B cell (primary cell): ENCODE measurements at regions not wholly inside any gene's neighbourhood (a gene's known extent, or its start where the extent isn't known, plus 50 kb on each side); places are given as distances from the start of the nearest gene placed in this dataset.
"Not testable (repeated sequence)": the region's sequence is repeated elsewhere in the genome, so short reads cannot be mapped to it uniquely, and the experiment has no call there.

Experiments used
- ATAC-seq: fragments of 200-7000 bp; cut with Tn5 transposase; one replicate; pipeline ENCODE4 v1.10.0; 2021; ENCODE audit warnings: low read depth, mild to moderate bottlenecking, moderate number of reproducible peaks, moderate library complexity
- CTCF ChIA-PET: fragments of 350-600 bp; sonication (Branson Sonifier 250); formaldehyde crosslinking; loops from one replicate; lab custom pipeline; 2021; ENCODE audit warnings: antibody characterized with exemption, inconsistent platforms; lab: Charles Lee
- POLR2A ChIA-PET: fragments of 350-600 bp; sonication (Branson Sonifier 250); formaldehyde crosslinking; loops from one replicate; lab custom pipeline; 2021; ENCODE audit warnings: antibody characterized with exemption; lab: Charles Lee
- DNase-seq: peaks from one replicate; pipeline ENCODE4 v3.0.0; 2013
- H2AFZ ChIP-seq: 2 replicates; pipeline ENCODE4 v1.6.1; 2012; ENCODE audit warnings: mild to moderate bottlenecking, low read depth, low read length; ENCODE audit not compliant: insufficient read depth, poor library complexity, severe bottlenecking
- H3K27ac ChIP-seq, 2 donors: 1 replicate in 1 of 2; 2 replicates in 1 of 2; pipeline ENCODE4 v1.5.1; 2012 to 2013; ENCODE audit warnings: low read length in 2 of 2, mild to moderate bottlenecking in 2 of 2, moderate library complexity in 1 of 2
- H3K27me3 ChIP-seq, 4 experiments: fragments of 200-600 bp in 1 of 4; sonication (generic) in 1 of 4; replicated peaks in 1 of 4; 1 replicate in 2 of 4; 2 replicates in 2 of 4; pipeline versions ENCODE4 v1.6.1 to v1.7.0; 2013 to 2016; ENCODE audit warnings: low read length in 3 of 4, mild to moderate bottlenecking in 2 of 4, mixed read lengths in 1 of 4, moderate library complexity in 1 of 4; ENCODE audit not compliant: insufficient read depth in 4 of 4, control insufficient read depth in 3 of 4; ENCODE audit errors: control extremely low read depth in 1 of 4
- H3K36me3 ChIP-seq, 2 experiments: replicated peaks in 1 of 2; 1 replicate in 1 of 2; 2 replicates in 1 of 2; pipeline versions ENCODE4 v1.6.1 to v1.7.1; 2013; ENCODE audit warnings: low read length in 1 of 2; ENCODE audit not compliant: insufficient read depth in 2 of 2, control insufficient read depth in 1 of 2; ENCODE audit errors: control extremely low read depth in 1 of 2, extremely low read depth in 1 of 2
- H3K4me1 ChIP-seq, 2 donors: fragments of 200-600 bp in 1 of 2; sonication (generic) in 1 of 2; 1 replicate in 1 of 2; 2 replicates in 1 of 2; pipeline versions ENCODE4 v1.5.1 to v1.6.1; 2013 to 2017; ENCODE audit warnings: low read length in 2 of 2; ENCODE audit not compliant: control insufficient read depth in 2 of 2, insufficient read depth in 2 of 2
- H3K4me2 ChIP-seq: replicated peaks from 2 replicates; pipeline ENCODE3; 2012; ENCODE audit warnings: mild to moderate bottlenecking, low read depth, low read length; ENCODE audit not compliant: poor library complexity, severe bottlenecking
- H3K4me3 ChIP-seq, 5 experiments: fragments of 200-600 bp in 1 of 5; sonication (generic) in 1 of 5; 1 replicate in 3 of 5; 2 replicates in 2 of 5; pipeline versions ENCODE4 v1.5.1 to v1.7.0; 2011 to 2016; ENCODE audit warnings: low read length in 4 of 5, mild to moderate bottlenecking in 4 of 5, low read depth in 2 of 5, control low read depth in 1 of 5, moderate library complexity in 1 of 5; ENCODE audit not compliant: insufficient read depth in 1 of 5; ENCODE audit errors: control extremely low read depth in 1 of 5, extremely low read depth in 1 of 5
- H3K79me2 ChIP-seq: fragments of 200-600 bp; sonication (generic); one replicate; pipeline ENCODE4 v1.6.0; 2016; ENCODE audit warnings: low read length; ENCODE audit not compliant: control insufficient read depth, insufficient read depth
- H3K9ac ChIP-seq: fragments of 200-600 bp; sonication (generic); 2 replicates; pipeline ENCODE4 v1.6.1; 2017; ENCODE audit warnings: mild to moderate bottlenecking, low read length, moderate library complexity
- H3K9me3 ChIP-seq, 3 donors: one replicate each; pipeline versions ENCODE4 v1.6.1 to v1.7.1; 2013; ENCODE audit warnings: low read length in 2 of 3; ENCODE audit not compliant: control insufficient read depth in 2 of 3, insufficient read depth in 1 of 3; ENCODE audit errors: control extremely low read depth in 1 of 3
- H4K20me1 ChIP-seq: 2 replicates; pipeline ENCODE4 v1.6.0; 2012; ENCODE audit warnings: mild to moderate bottlenecking, low read length; ENCODE audit not compliant: insufficient read depth, control insufficient read depth, poor library complexity, severe bottlenecking
- H3K27ac Mint-ChIP-seq: one replicate; pipeline ENCODE4 v1.8.0; 2021; ENCODE audit warnings: mixed read lengths
- H3K27me3 Mint-ChIP-seq: one replicate; pipeline ENCODE4 v1.8.0; 2021; ENCODE audit warnings: mixed read lengths
- H3K4me1 Mint-ChIP-seq: one replicate; pipeline ENCODE4 v1.8.0; 2021; ENCODE audit warnings: mixed read lengths
- H3K4me3 Mint-ChIP-seq: one replicate; pipeline ENCODE4 v1.8.0; 2021; ENCODE audit warnings: mixed read lengths
- H3K9me3 Mint-ChIP-seq: one replicate; pipeline ENCODE4 v1.8.0; 2022; ENCODE audit warnings: mixed read lengths; ENCODE audit not compliant: insufficient read depth
- CTCF ChIP-seq: fragments of 200-600 bp; IDR thresholded peaks from one replicate; pipeline ENCODE4 v1.8.0; 2022; ENCODE audit warnings: antibody characterized with exemption, mild to moderate bottlenecking
- EZH2 ChIP-seq: IDR thresholded peaks from 2 replicates; pipeline ENCODE4 v1.6.1; 2012; ENCODE audit warnings: borderline replicate concordance, low read depth, mild to moderate bottlenecking, moderate library complexity, low read length; ENCODE audit not compliant: insufficient read depth, poor library complexity, severe bottlenecking
- WGBS: methylation state at CpG from one replicate; pipeline ENCODE4 v1.1.5; 2013; ENCODE audit warnings: missing lambda C conversion rate; ENCODE audit not compliant: insufficient coverage; 5-methylcytosine and 5-hydroxymethylcytosine counted together
- intact Hi-C: fragments of 100-400 bp; cut with micrococcal nuclease; formaldehyde crosslinking; loops from one replicate; pipeline ENCODE4 v1.10.0; 2022

- Histone ChIP-seq H3K9me3 (no peaks in the 10 kb centered on the region), H3K4me3 (no peak overlapping the region), H3K4me2 (peak overlapping the region; percentile 47), H4K20me1 (no peaks in the 10 kb centered on the region), H3K4me1 (peaks cover 0 to 9% of the 10 kb centered on the region in 2 donors), H3K27me3 (peaks cover 0 to 4% (median 0%) of the 10 kb centered on the region in 4 experiments), H3K36me3 (no peaks in the 10 kb centered on the region), H2AFZ (peak overlapping the region; percentile 60), H3K9ac (no peak overlapping the region), H3K79me2 (no peaks in the 10 kb centered on the region), H3K27ac (no peak overlapping the region)
- ATAC-seq: no peak
- no peaks in the 10 kb centered on the region for H3K9me3 Mint-ChIP-seq
- CTCF ChIA-PET: interaction anchor here (1.6 to 2.2 kb wide), 5 partner anchors 119 to 648 kb away, joined by 4 to 19 read pairs (median 9); no protein-coding TSS in a partner anchor
- H3K27ac Mint-ChIP-seq: no peak overlapping the region
- 75% methylated on average over 42 of the region's 42 CpGs for WGBS
- peak; percentile 14 for DNase-seq
- POLR2A ChIA-PET: no interaction called here
- TF ChIP-seq EZH2 (no peak), CTCF (no peak)
- peaks cover 3% of the 10 kb centered on the region for H3K4me1 Mint-ChIP-seq
- H3K27me3 Mint-ChIP-seq: peaks cover 8% of the 10 kb centered on the region
- no peak overlapping the region for H3K4me3 Mint-ChIP-seq
- intact Hi-C loops: no loop called here
Measured at GRCh38 chr2:131801210-131801744, 273.6 kb downstream of the CCDC74A start.

GRCh38 chr2:131801745-131802350 lies 274.2 kb downstream of the CCDC74A start:
- 5% methylated on average over 31 of the region's 41 CpGs for WGBS
- H3K27me3 ChIP-seq, H3K4me1 Mint-ChIP-seq, intact Hi-C loops, H3K9me3 ChIP-seq, H3K4me1 ChIP-seq, H3K9me3 Mint-ChIP-seq, H3K9ac ChIP-seq, H4K20me1 ChIP-seq, H3K79me2 ChIP-seq, H3K36me3 ChIP-seq, H3K27me3 Mint-ChIP-seq, H3K27ac ChIP-seq, H3K27ac Mint-ChIP-seq: not testable (repeated sequence)
- DNase-seq: peak; percentile 75
- Histone ChIP-seq H2AFZ (peak overlapping the region; percentile 60), H3K4me3 (peak overlapping the region in 2 of 5 experiments; percentile 33 to 43), H3K4me2 (peak overlapping the region; percentile 47)
- CTCF ChIA-PET: interaction anchor here (0.7 to 2.2 kb wide), 6 partner anchors 110 to 648 kb away, joined by 3 to 19 read pairs (median 8); no protein-coding TSS in a partner anchor
- peak; percentile 76 for TF ChIP-seq CTCF
- peak overlapping the region; percentile 72 for H3K4me3 Mint-ChIP-seq
- POLR2A ChIA-PET: interaction anchor here (0.5 kb wide), 1 partner anchor 309 kb away, joined by 9 read pairs; the partner anchor contains the start of gene MZT2A
- peak; percentile 86 for ATAC-seq
